GM19025 (cell line): ENCODE measurements at regions not wholly inside any gene's neighbourhood (a gene's known extent, or its start where the extent isn't known, plus 50 kb on each side); places are given as distances from the start of the nearest gene placed in this dataset.

Experiments
- ATAC-seq: cut with Tn5 transposase; IDR thresholded peaks from one replicate; pipeline ENCODE4 v1.9.1; 2021; ENCODE audit warnings: mild to moderate bottlenecking, low read depth, moderate library complexity; ENCODE audit not compliant: unreplicated experiment

DNA sequence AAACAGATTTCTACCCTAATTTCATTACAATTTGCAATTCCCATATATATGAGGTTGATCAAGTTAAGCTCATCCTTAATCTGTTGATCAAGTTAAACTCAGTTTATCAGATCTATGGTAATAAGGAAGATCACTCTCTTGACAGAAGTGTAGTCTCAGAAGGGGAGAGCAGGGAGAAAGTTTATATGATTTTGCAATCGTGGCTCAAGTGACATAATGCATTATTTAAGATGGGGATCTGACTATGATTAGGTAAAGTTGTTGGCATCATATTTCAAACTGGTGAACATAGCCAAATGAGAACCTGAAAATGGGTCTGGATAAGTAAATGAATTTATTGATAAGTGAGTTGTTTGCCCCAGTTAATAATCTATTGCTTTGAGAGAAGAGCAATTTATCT lies 995.3 kb downstream of the OTOL1 start:
- ATAC-seq, result no peak

DNA sequence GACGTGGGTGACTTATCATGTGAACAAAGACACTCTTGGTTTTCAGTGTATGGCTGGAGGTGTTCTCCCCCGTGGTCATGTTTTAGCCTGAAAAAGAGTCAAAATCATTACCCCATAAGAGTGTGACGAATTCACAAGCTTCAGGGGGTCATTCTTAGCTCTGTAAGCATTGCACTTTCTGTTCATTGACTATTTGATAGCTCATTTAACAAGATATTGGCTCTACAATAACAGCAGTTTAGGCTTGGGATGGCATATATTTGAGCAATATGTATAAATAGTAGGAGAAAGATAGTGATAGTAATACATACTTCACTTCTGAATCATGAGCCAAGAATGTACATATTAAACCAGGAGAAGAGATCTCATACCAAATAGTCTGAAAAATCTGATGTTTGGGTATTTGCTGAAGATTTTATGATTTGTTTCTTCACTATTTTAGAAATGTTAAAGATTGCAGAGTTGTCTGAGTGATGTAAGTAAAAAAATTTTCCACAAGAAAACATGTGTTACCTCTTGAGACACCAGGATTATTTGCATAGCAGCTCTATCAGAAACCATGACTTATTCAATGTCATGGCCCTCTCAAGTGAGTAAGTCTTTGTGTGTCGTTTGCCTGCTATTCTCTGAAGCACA lies 996.0 kb downstream of the OTOL1 start:
- ATAC-seq, result no peak

DNA sequence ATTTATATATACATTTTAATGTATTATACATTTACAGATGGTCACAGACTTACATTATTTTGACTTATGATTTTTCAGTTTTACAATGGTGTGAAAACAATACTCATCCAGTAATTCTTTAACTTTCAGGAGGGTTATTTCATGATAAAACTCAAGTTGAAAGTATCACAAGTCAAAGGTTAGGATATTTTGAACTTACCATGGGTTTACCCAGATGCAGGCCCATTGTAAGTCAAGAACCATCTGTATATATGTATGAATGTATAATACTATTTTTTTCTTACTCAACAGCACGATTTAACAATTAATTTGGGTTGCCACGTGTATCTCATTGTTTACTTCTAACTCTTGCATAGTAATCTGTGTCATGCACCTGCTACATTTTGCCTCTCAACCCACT lies 1002.0 kb downstream of the OTOL1 start:
- no peak for ATAC-seq

DNA sequence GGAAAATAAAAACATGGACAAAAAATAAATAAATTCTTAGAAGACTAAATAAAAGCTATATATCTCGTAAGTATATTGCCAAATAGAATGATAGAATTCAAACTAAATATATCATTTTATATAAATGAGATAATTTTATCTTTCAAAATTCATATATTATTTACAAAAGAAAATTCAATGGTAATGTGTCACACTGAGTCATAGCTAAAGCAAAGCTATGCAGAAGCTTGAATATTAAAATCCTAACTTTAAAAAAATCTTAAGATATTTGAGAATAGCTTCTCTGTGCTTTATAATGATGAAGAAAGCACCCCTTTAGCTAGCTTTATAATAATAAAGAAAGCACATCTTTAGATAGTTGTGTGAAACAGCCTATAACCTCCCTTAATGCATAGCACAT lies 1010.8 kb downstream of the OTOL1 start:
- no peak for ATAC-seq

DNA sequence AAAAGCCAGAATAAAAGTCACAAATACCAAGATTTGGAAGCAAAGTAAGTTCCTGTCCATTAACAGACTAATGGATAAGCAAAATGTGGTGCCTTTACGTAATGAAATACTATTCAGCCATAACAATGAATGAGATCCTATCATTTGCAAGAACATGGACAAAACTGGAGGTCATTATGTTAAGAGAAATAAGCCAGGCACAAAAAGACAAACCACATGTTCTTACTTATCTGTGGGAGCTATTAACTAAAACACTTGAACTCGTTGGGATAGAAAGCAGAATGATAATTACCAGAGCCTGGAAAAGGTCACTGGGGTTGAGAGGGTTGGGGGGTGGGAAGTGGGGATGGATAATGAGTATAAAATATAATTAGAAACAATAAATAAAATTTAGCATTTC lies 1015.9 kb downstream of the OTOL1 start:
- ATAC-seq, result no peak

DNA sequence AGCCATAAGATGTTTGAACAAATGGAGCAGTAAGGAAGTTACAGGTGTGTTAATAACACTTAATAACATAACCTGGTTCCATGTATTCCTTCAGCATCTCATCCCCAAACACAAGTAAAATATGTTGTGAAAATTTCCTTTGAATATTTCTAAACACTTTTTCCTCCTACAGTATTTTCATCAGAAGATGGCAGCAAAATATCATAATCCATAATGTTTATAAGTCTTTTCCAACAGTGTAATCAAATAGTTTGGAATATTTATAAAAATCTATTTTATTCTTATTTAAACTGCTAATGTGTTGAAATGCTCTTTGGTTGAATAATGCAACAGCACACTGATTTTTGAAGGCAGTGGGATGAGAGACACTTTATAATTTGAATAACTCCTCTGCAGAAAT lies 1020.5 kb downstream of the OTOL1 start:
- no peak for ATAC-seq

DNA sequence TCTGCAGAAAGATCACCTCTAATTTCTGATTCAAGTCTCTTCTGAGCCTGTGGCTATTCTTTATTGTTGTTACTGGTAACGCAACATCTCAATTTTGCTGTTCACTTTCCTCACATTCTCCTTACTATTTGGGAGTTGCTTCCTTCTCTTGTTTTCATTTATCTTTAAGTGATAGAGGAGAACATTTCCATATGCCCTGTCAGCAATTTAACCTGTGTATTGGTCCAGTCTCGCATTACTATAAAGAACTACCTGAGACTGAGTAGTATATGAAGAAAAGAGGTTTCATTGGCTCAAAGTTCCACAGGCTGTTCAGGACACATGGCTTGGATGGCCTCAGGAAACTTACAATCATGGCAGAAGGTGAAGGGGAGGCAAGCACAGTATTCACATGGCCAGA lies 1025.1 kb downstream of the OTOL1 start:
- ATAC-seq, result no peak

DNA sequence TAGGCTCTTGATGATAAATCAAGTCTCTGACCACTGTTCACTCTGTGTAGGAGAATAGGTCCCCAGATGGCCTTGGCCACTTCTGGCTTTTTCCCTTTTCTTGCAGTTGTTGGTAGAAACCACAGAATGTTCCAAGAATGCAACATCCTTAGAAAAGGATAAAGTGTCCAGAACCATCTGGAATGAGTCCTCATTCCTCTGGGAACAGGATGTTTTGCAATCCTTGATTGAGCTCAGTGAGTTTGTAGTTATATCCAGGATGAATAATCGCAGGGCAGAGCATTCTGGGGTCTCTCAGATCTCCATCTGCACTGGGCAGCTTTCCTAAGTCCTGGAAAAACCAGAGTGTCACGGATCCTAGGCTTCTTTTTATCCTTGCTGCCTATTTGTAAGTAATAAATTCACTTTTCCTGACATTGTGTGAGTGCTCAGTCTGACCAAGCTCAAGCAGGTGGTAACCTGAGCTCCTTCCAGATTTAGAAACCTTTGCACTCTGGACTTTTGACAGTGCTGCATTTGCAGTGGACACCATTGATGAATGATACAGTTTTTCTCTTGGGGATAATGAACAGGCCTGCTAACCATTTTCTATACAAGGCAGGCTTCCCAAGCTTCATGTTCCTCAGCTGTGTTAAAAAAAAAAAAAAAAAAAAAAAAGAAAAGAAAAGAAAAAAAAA lies 1028.6 kb downstream of the OTOL1 start:
- ATAC-seq, result no peak

DNA sequence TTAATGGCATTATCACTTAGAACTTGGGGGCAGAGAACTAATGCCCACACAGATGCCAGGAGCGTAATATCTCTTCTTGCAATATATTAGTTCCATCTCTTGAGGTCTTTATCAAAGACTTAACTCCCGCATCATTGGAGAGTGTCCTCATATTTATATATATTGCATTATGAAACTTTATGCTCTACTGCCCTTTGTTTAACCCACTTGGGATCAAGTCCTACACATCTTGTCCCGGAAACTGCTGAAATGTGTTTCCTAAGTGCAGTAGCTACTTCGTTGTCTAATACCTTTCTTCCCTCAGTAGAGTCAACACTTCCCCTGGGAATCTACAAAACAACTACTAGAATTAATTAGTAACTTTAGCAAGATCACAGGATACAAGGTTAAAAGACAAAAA lies 1029.2 kb downstream of the OTOL1 start:
- no peak for ATAC-seq

DNA sequence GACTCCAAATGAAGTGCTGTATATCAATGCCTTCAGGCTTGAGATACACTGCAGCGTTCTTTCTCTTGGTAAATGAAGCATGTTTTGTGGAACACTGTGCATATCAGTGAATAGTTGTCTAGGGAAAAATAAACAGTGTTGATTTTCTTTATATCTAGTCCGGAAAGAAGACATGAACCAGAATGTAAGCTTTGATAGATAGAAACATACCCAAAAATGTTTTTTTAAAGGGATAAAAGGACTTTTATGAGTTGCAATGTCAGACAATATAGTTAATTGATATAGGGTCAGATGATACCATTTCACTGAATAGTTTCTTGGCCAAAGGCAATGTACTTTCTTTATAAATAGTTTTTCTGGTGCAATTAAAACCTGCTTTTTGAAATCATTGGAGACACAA lies 1037.8 kb downstream of the OTOL1 start:
- no peak for ATAC-seq

DNA sequence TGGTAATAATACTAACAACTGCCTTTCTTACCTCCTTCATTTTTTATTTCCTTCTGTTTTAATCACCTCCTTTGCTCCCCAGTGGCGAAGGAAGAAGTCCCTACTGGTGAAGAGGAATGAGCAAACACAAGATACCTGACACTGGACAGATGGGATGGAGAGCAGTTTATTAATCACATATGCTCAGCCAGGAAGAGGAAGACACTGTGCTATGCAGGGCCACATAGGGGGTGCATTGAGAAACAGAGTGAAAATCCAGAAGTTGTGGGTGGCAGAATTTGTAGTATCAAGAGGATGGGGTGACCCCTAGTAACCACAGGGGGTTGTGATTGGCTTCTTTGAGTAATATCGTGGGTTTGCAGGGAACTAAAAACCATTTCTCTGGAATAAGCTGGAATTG lies 1041.9 kb downstream of the OTOL1 start:
- no peak for ATAC-seq

DNA sequence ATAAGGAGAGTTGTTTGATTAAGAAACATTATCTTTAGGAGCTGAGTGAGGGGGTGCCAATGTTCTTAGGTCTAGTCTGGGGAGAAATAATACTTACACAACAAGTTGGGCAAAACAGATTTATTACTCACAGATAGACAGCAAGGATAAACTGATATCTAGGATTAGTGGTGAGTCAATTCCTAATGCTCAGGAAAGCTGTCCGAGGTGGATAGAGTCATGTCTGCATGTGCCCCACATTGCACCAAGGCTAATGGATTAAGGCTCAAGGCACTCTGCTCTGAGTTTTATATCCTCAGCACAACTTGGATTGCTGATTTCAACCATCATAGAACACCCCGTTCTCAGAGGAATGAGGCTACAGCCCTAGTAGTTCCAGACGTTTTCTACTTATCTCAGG lies 1042.3 kb downstream of the OTOL1 start:
- ATAC-seq, result no peak

DNA sequence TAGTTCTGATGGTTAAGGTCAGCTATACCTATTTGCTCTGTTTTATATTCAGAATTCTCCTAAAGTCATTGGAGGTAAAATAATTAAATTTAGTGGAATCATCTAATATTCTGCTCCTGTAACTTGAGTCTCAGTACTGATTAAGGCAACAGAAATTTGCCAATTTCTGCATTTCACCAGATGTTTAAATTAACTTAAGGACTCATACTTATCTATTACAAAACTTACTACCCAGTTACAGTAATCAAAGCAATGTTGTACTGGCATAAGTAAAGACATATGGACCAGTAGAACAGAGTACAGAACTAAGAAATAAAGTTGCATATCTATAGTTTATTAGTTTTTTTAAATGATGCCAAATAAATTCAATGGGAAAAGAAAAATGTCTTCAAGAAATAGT lies 1043.8 kb downstream of the OTOL1 start:
- no peak for ATAC-seq

DNA sequence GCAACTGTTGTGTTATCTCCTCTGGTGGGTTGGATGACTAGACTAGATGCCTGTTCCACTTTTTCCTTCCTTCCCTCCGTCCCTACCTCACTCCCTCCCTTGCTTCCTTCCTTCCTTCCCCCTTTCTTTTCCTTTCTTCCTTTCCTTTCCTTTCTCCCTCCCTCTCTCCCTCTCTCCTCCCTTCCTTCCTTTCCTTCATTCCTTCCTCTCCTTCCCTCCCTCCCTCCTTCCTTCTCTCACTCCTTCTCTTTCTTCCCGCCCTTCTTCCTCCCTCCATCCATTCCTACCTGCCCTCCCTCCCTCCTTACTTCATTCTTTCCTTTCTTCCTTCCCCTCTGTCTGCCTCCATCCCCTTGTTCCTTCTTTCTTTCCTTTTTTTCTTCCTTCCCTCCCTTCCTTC lies 1045.3 kb downstream of the OTOL1 start:
- ATAC-seq, result no peak

DNA sequence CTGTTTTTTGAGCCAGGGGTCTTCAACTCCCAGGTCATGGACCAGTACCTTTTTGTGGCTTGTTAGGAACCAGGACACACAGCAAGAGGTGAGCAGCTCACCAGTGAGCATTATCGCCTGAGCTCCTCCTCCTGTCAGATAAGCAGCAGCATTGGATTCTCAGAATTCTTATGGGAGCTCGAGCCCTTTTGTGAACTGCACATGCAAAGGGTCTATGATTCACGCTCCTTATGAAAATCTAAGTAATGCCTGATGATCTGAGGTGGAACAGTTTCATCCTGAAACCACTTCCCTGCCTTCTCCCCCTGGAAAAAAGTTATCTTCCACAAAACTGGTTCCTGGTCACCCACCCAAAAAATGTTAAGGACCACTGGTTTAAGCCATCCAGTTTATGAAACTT lies 1047.6 kb downstream of the OTOL1 start:
- ATAC-seq, result no peak

DNA sequence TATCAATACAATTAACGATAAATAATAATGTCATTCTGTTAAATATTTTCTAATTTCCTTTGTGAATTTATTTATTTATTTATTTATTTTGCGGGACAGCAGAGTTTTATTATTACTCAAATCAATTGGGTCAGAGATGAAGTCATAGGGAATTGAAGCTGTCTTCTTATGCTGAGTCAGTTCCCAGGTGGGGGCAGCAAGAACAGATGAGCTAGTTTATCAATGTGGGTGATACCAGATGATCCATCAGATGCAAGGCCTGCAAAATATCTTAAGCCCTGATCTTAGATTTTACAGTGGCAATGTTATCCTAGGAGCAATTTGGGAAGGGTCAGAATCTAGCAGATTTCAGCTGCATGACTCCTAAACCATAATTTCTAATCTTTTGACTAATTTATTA lies 1050.3 kb downstream of the OTOL1 start:
- no peak for ATAC-seq

DNA sequence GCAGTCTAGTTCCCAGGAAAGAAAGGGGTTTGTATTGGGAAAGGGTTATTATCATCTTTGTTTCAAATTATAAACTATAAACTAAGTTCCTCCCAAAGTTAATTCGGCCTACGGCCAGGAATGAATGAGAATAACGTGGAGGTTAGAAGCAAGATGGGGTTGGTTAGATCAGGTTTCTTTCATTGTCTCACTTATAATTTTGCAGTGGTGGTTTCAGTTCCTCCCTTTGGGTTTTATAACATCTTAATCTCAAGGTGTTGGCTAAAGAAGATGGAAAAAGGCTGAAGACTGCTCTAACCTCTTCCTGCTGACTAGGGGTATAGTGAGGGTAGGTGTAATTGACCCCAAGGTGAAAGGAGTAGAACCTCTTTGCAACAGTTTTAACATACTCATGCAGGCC lies 1050.7 kb downstream of the OTOL1 start:
- no peak for ATAC-seq

DNA sequence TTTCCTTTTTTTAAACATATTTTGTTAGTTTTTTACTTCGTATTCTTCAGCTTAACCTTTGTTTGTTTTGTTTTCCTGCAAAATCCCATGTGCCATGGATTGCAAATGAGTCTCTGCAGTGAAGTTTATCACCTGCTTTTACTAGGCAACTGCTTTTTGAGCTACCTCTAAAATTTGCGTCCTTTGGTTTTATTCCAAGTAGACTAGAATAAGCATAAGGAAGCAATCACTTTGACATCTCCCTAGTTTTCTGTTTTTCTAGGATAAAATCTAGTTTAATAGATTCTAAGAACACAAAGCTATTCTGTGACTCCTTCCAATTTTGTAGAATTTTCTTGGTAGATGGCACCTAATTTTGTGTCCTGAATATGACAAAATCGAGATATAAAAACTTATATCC lies 1059.2 kb downstream of the OTOL1 start:
- no peak for ATAC-seq

DNA sequence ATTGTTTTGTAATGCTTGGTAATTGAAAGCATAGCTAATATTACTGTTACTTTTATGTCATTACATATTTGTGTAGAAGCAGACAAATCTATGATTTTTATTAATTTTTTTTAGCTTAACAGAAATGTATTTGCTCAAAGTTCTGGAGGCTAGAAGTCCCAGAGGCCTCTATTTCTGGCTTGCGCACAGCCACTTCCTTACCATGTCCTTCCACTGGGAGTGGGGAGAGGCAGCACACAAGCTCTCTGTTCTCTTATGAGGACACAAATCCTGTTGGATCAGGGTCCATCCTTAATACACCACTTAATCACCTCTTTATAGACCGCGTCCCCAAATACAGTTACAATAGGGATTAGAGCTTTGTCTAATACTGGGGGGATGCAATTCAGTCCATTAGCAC lies 1061.4 kb downstream of the OTOL1 start:
- ATAC-seq, result no peak

DNA sequence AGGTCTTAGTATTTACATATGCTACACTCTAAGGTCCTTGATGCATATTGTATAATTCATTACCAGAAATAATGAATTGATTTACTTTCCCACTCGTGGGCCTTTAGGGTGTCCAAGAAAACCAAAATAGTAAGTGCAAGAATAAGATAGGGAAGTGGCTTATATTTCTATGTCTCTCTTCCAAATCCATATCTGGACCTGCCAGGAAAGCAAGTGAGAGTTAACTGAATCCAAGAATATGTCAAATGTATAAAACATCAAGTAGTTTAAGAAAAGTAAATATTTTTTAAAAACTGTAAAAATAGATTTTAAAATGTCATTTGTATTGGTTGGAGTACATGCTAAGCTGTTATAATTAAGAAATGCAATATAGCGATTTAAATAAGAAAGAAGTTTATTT lies 1072.1 kb downstream of the OTOL1 start:
- ATAC-seq, result no peak

DNA sequence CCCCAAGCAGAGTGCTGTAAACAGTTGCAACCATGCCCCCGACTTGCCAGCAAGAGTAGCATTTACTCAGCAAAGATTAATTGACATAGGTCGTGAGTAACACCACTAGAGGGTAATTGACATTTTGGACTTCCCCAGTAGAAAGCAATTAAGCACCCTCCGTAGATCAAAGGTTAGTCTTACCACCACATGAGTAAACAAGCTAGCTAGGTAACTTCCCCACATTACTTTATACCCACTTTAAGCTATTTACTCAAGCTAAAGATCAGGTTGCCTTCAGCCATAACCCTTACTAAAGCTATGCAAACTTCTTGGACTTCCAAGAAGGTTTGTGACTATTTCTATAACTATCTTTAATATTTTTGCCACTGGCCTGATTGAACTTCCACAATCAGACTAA lies 1072.7 kb downstream of the OTOL1 start:
- ATAC-seq, result no peak

DNA sequence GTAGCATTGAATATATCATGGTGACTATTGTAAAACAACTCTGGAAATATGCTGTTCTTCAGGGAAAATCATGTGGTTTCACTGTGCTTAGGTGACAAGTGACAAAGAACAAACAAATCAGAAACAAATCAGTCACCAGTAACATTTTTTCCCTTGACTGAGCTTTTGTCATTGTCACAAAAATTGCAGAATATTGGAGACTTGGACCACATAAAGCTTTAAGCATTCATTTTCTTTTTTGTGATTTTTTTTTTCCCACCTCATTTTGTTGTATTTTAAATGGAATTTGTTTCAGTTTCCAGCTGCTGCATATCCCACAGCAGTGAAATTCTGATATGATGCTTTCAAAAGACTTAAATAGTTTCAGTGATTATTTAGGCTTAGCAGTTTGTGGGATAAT lies 1088.4 kb downstream of the OTOL1 start:
- no peak for ATAC-seq

DNA sequence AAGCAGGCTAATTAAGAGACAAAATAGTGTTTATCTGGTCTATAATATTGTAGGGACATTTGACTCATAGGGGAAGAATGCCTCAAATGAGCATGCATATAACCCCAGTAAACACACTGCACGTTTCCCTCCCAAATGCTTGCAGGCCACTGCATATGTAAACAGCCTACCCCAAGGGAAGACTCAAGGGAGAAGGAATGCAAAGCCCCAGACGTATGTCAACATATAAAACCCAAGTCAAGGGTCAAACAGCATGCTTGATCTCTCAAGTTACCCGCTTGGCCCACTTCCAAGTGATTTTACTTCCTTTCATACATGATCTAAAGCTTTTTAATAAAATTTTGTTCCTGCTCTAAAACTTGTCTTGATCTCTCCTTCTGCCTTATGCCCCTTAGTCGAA lies 1090.0 kb downstream of the OTOL1 start:
- ATAC-seq, result no peak
